IMR-90 (cell line): ENCODE measurements at regions not wholly inside any gene's neighbourhood (a gene's known extent, or its start where the extent isn't known, plus 50 kb on each side); places are given as distances from the start of the nearest gene placed in this dataset.

Source experiments
- ATAC-seq: fragments of 200-7000 bp; cut with Tn5 transposase; 2 replicates; pipeline ENCODE4 v1.9.1; 2020; ENCODE audit warnings: low read depth, mild to moderate bottlenecking, moderate library complexity
- BruUV-seq: library from RNA; stranded (reverse); fragments of 400-500 nt; replicated peaks from 2 replicates; lab custom pipeline; 2021; lab: Mats Ljungman, UMichigan
- CTCF ChIA-PET: fragments of 300-600 bp; formaldehyde crosslinking; extraction: SDS; loops from one replicate; lab custom pipeline; 2021; ENCODE audit warnings: antibody characterized with exemption; lab: Yijun Ruan, JAX
- POLR2A ChIA-PET: fragments of 300-600 bp; sonication (Branson Sonifier 250); formaldehyde crosslinking; loops from one replicate; lab custom pipeline; 2022; ENCODE audit warnings: antibody characterized with exemption; ENCODE audit not compliant: unreplicated experiment; lab: Charles Lee
- DNase-seq: peaks from one replicate; pipeline ENCODE4 v3.0.0; 2013
- H2AFZ ChIP-seq: replicated peaks from 2 replicates; pipeline ENCODE3; 2013; ENCODE audit warnings: low read length, mild to moderate bottlenecking; ENCODE audit not compliant: poor library complexity
- H2AK5ac ChIP-seq: 2 replicates; pipeline ENCODE4 v1.6.1; 2013; ENCODE audit warnings: low read depth, low read length, inconsistent platforms
- H2AK9ac ChIP-seq: replicated peaks from 2 replicates; pipeline ENCODE3; 2013; ENCODE audit warnings: mild to moderate bottlenecking, low read depth, low read length, moderate library complexity; ENCODE audit not compliant: poor library complexity
- H2BK120ac ChIP-seq: 2 replicates; pipeline ENCODE4 v1.6.1; 2013; ENCODE audit warnings: low read depth, low read length, inconsistent platforms
- H2BK15ac ChIP-seq: 3 replicates; pipeline ENCODE4 v1.6.1; 2013; ENCODE audit warnings: low read depth, low read length, inconsistent platforms
- H2BK20ac ChIP-seq: 2 replicates; pipeline ENCODE4 v1.6.1; 2013; ENCODE audit warnings: low read depth, mild to moderate bottlenecking, inconsistent platforms, low read length, moderate library complexity
- H2BK5ac ChIP-seq: 2 replicates; pipeline ENCODE4 v1.6.1; 2013; ENCODE audit warnings: mild to moderate bottlenecking, low read depth, low read length, inconsistent platforms; ENCODE audit not compliant: poor library complexity, severe bottlenecking
- H3K14ac ChIP-seq: replicated peaks from 2 replicates; pipeline ENCODE4 v1.6.1; 2013; ENCODE audit warnings: low read depth, low read length, inconsistent platforms
- H3K18ac ChIP-seq: 2 replicates; pipeline ENCODE4 v1.6.1; 2013; ENCODE audit warnings: low read depth, low read length, control low read depth
- H3K23ac ChIP-seq: 2 replicates; pipeline ENCODE4 v1.6.1; 2013; ENCODE audit warnings: low read depth, low read length, inconsistent platforms
- H3K27ac ChIP-seq: 2 replicates; pipeline ENCODE4 v1.5.1; 2013; ENCODE audit warnings: mild to moderate bottlenecking, control low read depth, low read length; ENCODE audit not compliant: insufficient read depth
- H3K27me3 ChIP-seq: 2 replicates; pipeline ENCODE4 v1.6.1; 2013; ENCODE audit warnings: low read length; ENCODE audit not compliant: control insufficient read depth, insufficient read depth
- H3K36me3 ChIP-seq: 2 replicates; pipeline ENCODE4 v1.6.1; 2013; ENCODE audit warnings: low read length, mixed read lengths; ENCODE audit not compliant: control insufficient read depth, insufficient read depth
- H3K4ac ChIP-seq: 2 replicates; pipeline ENCODE4 v1.6.1; 2013; ENCODE audit warnings: low read depth, low read length, inconsistent platforms
- H3K4me1 ChIP-seq: 2 replicates; pipeline ENCODE4 v1.6.1; 2013; ENCODE audit warnings: low read length, mixed read lengths; ENCODE audit not compliant: control insufficient read depth, insufficient read depth
- H3K4me2 ChIP-seq: 2 replicates; pipeline ENCODE4 v1.6.1; 2013; ENCODE audit warnings: low read depth, mild to moderate bottlenecking, control low read depth, low read length, moderate library complexity
- H3K4me3 ChIP-seq: 2 replicates; pipeline ENCODE4 v1.5.1; 2013; ENCODE audit warnings: low read depth, mild to moderate bottlenecking, control low read depth, low read length, moderate library complexity; ENCODE audit not compliant: insufficient read depth
- H3K56ac ChIP-seq: 2 replicates; pipeline ENCODE4 v1.6.1; 2013; ENCODE audit warnings: low read length, inconsistent platforms; ENCODE audit not compliant: insufficient read depth; ENCODE audit errors: extremely low read depth
- H3K79me1 ChIP-seq, 2 experiments: 2 replicates each; pipeline ENCODE4 v1.6.1; 2013; ENCODE audit warnings: low read length in 2 of 2, inconsistent platforms in 1 of 2, low read depth in 1 of 2
- H3K9ac ChIP-seq: 2 replicates; pipeline ENCODE4 v1.6.1; 2013; ENCODE audit warnings: low read depth, low read length, control low read depth
- H3K9me1 ChIP-seq: 2 replicates; pipeline ENCODE4 v1.6.1; 2013; ENCODE audit warnings: low read length, inconsistent platforms; ENCODE audit not compliant: insufficient read depth
- H3K9me3 ChIP-seq: 2 replicates; pipeline ENCODE4 v1.6.1; 2013; ENCODE audit warnings: low read length; ENCODE audit not compliant: control insufficient read depth, insufficient read depth
- H4K20me1 ChIP-seq: 2 replicates; pipeline ENCODE4 v1.6.1; 2013; ENCODE audit warnings: low read length, inconsistent platforms; ENCODE audit not compliant: insufficient read depth
- H4K5ac ChIP-seq: 2 replicates; pipeline ENCODE4 v1.6.1; 2013; ENCODE audit warnings: mild to moderate bottlenecking, low read depth, low read length, control low read depth
- H4K8ac ChIP-seq, 2 experiments: 2 replicates each; pipeline ENCODE4 v1.6.1; 2013; ENCODE audit warnings: low read depth in 2 of 2, low read length in 2 of 2, control low read depth in 1 of 2, inconsistent platforms in 1 of 2
- H4K91ac ChIP-seq: 2 replicates; pipeline ENCODE4 v1.6.1; 2013; ENCODE audit warnings: low read depth, low read length, inconsistent platforms; ENCODE audit not compliant: insufficient read depth
- BHLHE40 ChIP-seq: fragments of 150-350 bp; IDR thresholded peaks from 2 replicates; pipeline ENCODE4 v1.6.1; 2016; ENCODE audit warnings: mild to moderate bottlenecking, low read depth, low read length
- CEBPB ChIP-seq: IDR thresholded peaks from 2 replicates; pipeline ENCODE4 v1.6.1; 2012; ENCODE audit warnings: low read depth, low read length, improper control_type of control experiment
- CHD1 ChIP-seq: IDR thresholded peaks from 2 replicates; pipeline ENCODE4 v1.6.1; 2012; ENCODE audit warnings: low read depth, low read length, improper control_type of control experiment
- CTCF ChIP-seq: conservative IDR thresholded peaks from 2 replicates; pipeline ENCODE4 v1.5.1; 2012; ENCODE audit warnings: mild to moderate bottlenecking, low read depth, low read length, improper control_type of control experiment
- ELK1 ChIP-seq: fragments of 150-350 bp; IDR thresholded peaks from 2 replicates; pipeline ENCODE4 v1.6.1; 2016; ENCODE audit warnings: low read depth, mild to moderate bottlenecking, low read length, moderate library complexity, borderline replicate concordance
- FOS ChIP-seq: fragments of 150-350 bp; IDR thresholded peaks from 2 replicates; pipeline ENCODE4 v1.6.1; 2016; ENCODE audit warnings: low read depth, low read length
- MAFK ChIP-seq: IDR thresholded peaks from 2 replicates; pipeline ENCODE4 v1.6.1; 2012; ENCODE audit warnings: low read depth, low read length, improper control_type of control experiment
- MAZ ChIP-seq: IDR thresholded peaks from 2 replicates; pipeline ENCODE4 v1.6.1; 2012; ENCODE audit warnings: low read depth, mild to moderate bottlenecking, low read length, improper control_type of control experiment, moderate library complexity, borderline replicate concordance
- MXI1 ChIP-seq: IDR thresholded peaks from 2 replicates; pipeline ENCODE4 v1.6.1; 2012; ENCODE audit warnings: low read depth, mild to moderate bottlenecking, low read length, moderate library complexity, borderline replicate concordance
- NFE2L2 ChIP-seq: fragments of 150-350 bp; IDR thresholded peaks from 2 replicates; pipeline ENCODE4 v1.6.1; 2016; ENCODE audit warnings: low read depth, mild to moderate bottlenecking, low read length
- POLR2A ChIP-seq: IDR thresholded peaks from 2 replicates; pipeline ENCODE4 v1.6.1; 2012; ENCODE audit warnings: mild to moderate bottlenecking, low read depth, low read length
- RAD21 ChIP-seq: IDR thresholded peaks from 2 replicates; pipeline ENCODE4 v1.6.1; 2012; ENCODE audit warnings: low read length, improper control_type of control experiment
- RCOR1 ChIP-seq: IDR thresholded peaks from 2 replicates; pipeline ENCODE4 v1.6.1; 2012; ENCODE audit warnings: mild to moderate bottlenecking, low read length, improper control_type of control experiment; ENCODE audit not compliant: insufficient replicate concordance
- RFX5 ChIP-seq: IDR thresholded peaks from 2 replicates; pipeline ENCODE4 v1.8.0; 2012; ENCODE audit warnings: low read depth, mild to moderate bottlenecking, low read length, moderate library complexity
- SMC3 ChIP-seq: fragments of 150-350 bp; IDR thresholded peaks from 2 replicates; pipeline ENCODE4 v1.6.1; 2016; ENCODE audit warnings: low read depth, mild to moderate bottlenecking, antibody characterized with exemption, low read length, moderate library complexity
- WGBS, 2 experiments: methylation state at CpG; one replicate each; pipeline versions ENCODE4 v1.1.5 to v1.1.7; 2013; ENCODE audit warnings: missing lambda C conversion rate in 2 of 2; ENCODE audit not compliant: insufficient read length in 1 of 2; ENCODE audit errors: extremely low coverage in 2 of 2; 5-methylcytosine and 5-hydroxymethylcytosine counted together
- dilution Hi-C: fragments of 300-500 bp; cut with HindIII; formaldehyde crosslinking; loops from one replicate; pipeline ENCODE4 v1.14.3; 2018; ENCODE audit warnings: low sequenced_read_pairs; ENCODE audit not compliant: unreplicated experiment
- in situ Hi-C: fragments of 300-500 bp; cut with MboI; formaldehyde crosslinking; loops from 3 replicates; pipeline ENCODE4 v1.14.3; 2019; ENCODE audit warnings: low sequenced_read_pairs, inconsistent platforms, mixed read lengths
- intact Hi-C: fragments of 100-400 bp; cut with micrococcal nuclease; formaldehyde crosslinking; loops from 2 replicates; pipeline ENCODE4 v1.10.0; 2022
- TF ChIP-seq, protein P1 (sequence below): fragments of 150-350 bp; IDR thresholded peaks from 2 replicates; pipeline ENCODE4 v1.6.1; 2017; ENCODE audit warnings: mild to moderate bottlenecking, antibody characterized with exemption, low read length, low read depth

GRCh38 chr1:81553503-81553902 is 247.2 kb upstream of the ADGRL2 start:
- no CpG with 5 or more reads among the region's 1 CpG for WGBS, 2 experiments
- Histone ChIP-seq H3K4me2 (no peak overlapping the region), H2BK120ac (no peak overlapping the region), H3K18ac (no peak overlapping the region), H3K79me1 (no peaks in the 10 kb centered on the region), H3K4me1 (no peaks in the 10 kb centered on the region), H3K14ac (no peak overlapping the region), H3K27ac (no peak overlapping the region), H4K20me1 (no peaks in the 10 kb centered on the region), H3K4me3 (no peak overlapping the region), H3K56ac (no peak overlapping the region), H3K9ac (no peak overlapping the region), H3K36me3 (no peaks in the 10 kb centered on the region), H4K5ac (no peak overlapping the region), H2BK15ac (no peak overlapping the region), H3K9me1 (no peaks in the 10 kb centered on the region), H2AFZ (no peak overlapping the region), H4K8ac (no peak overlapping the region), H3K27me3 (no peaks in the 10 kb centered on the region), H2AK5ac (no peak overlapping the region), H2BK5ac (no peak overlapping the region), H3K23ac (no peak overlapping the region), H3K4ac (no peak overlapping the region), H2BK20ac (no peak overlapping the region), H4K91ac (no peak overlapping the region), H3K9me3 (no peaks in the 10 kb centered on the region), H2AK9ac (no peak overlapping the region)
- intact Hi-C loops (no loop called here), in situ Hi-C loops (loop anchor here (10.0 kb wide), 1 partner anchor 201 kb away; no protein-coding TSS in a partner anchor), dilution Hi-C loops (no loop called here)
- BruUV-seq, result no TSS peak
- ChIA-PET CTCF (no interaction called here), POLR2A (no interaction called here)
- no peak for ATAC-seq
- no peak for DNase-seq
- TF ChIP-seq CHD1 (no peak), MAFK (no peak), CEBPB (no peak), FOS (no peak), CTCF (no peak), NFE2L2 (no peak), MXI1 (no peak), POLR2A (no peak), ELK1 (no peak), RAD21 (no peak), RFX5 (no peak), MAZ (no peak), RCOR1 (no peak), BHLHE40 (no peak), SMC3 (no peak)
- TF ChIP-seq, protein P1, sequence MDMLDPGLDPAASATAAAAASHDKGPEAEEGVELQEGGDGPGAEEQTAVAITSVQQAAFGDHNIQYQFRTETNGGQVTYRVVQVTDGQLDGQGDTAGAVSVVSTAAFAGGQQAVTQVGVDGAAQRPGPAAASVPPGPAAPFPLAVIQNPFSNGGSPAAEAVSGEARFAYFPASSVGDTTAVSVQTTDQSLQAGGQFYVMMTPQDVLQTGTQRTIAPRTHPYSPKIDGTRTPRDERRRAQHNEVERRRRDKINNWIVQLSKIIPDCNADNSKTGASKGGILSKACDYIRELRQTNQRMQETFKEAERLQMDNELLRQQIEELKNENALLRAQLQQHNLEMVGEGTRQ, result no peak
